Neural cell (in vitro differentiated cells): ENCODE measurements at regions not wholly inside any gene's neighbourhood (a gene's known extent, or its start where the extent isn't known, plus 50 kb on each side); places are given as distances from the start of the nearest gene placed in this dataset.

ENCODE experiments used
- H2AFZ ChIP-seq: fragments of 200-600, 300-800 bp; sonication (generic), shearing (Covaris generic); 2 replicates; pipeline ENCODE4 v1.6.0; 2014; ENCODE audit warnings: low read depth, mild to moderate bottlenecking, antibody characterized with exemption, low read length, moderate library complexity
- H3F3A ChIP-seq: fragments of 200-600 bp; shearing (Covaris generic); 2 replicates; pipeline ENCODE4 v1.6.1; 2016; ENCODE audit warnings: mild to moderate bottlenecking, moderate library complexity, mixed read lengths, antibody characterized with exemption, low read length; ENCODE audit not compliant: insufficient read depth, poor library complexity, severe bottlenecking
- H3K27ac ChIP-seq: fragments of 200-600, 300-800 bp; sonication (generic), shearing (Covaris generic); 2 replicates; pipeline ENCODE4 v1.5.1; 2014; ENCODE audit warnings: mild to moderate bottlenecking, low read length, moderate library complexity
- H3K27me3 ChIP-seq: fragments of 300-800, 200-600 bp; sonication (generic), shearing (Covaris generic); 2 replicates; pipeline ENCODE4 v1.6.0; 2014; ENCODE audit warnings: mild to moderate bottlenecking, low read depth, low read length, moderate library complexity; ENCODE audit not compliant: insufficient read depth
- H3K36me3 ChIP-seq: fragments of 300-800, 200-600 bp; sonication (generic), shearing (Covaris generic); 2 replicates; pipeline ENCODE4 v1.5.1; 2014; ENCODE audit warnings: mild to moderate bottlenecking, antibody characterized with exemption, low read length, moderate library complexity; ENCODE audit not compliant: insufficient read depth
- H3K4me2 ChIP-seq: fragments of 300-800, 200-600 bp; sonication (generic), shearing (Covaris generic); 2 replicates; pipeline ENCODE4 v1.6.0; 2014; ENCODE audit warnings: mild to moderate bottlenecking, low read length
- H3K4me3 ChIP-seq: fragments of 300-800, 200-600 bp; sonication (generic), shearing (Covaris generic); 2 replicates; pipeline ENCODE4 v1.5.1; 2014; ENCODE audit warnings: mild to moderate bottlenecking, low read length, moderate library complexity
- H3K79me2 ChIP-seq: fragments of 200-600 bp; shearing (Covaris generic); replicated peaks from 2 replicates; pipeline ENCODE4 v1.6.0; 2014; ENCODE audit warnings: mild to moderate bottlenecking, low read length, moderate library complexity; ENCODE audit not compliant: insufficient read depth
- H3K9ac ChIP-seq: fragments of 300-800, 200-600 bp; sonication (generic), shearing (Covaris generic); 2 replicates; pipeline ENCODE4 v1.6.1; 2016; ENCODE audit warnings: mild to moderate bottlenecking, low read length, mixed read lengths
- H3K9me2 ChIP-seq: fragments of 200-600 bp; shearing (Covaris generic); 2 replicates; pipeline ENCODE4 v1.6.1; 2016; ENCODE audit warnings: mild to moderate bottlenecking, low read length, mixed read lengths; ENCODE audit not compliant: insufficient read depth
- H3K9me3 ChIP-seq: fragments of 200-600, 300-800 bp; sonication (generic), shearing (Covaris generic); 2 replicates; pipeline ENCODE4 v1.6.1; 2016; ENCODE audit warnings: mild to moderate bottlenecking, mixed run types, low read length, moderate library complexity, mixed read lengths
- H4K20me1 ChIP-seq: fragments of 200-600 bp; shearing (Covaris generic); 2 replicates; pipeline ENCODE4 v1.6.1; 2016; ENCODE audit warnings: mild to moderate bottlenecking, mixed run types; ENCODE audit not compliant: insufficient read depth
- EP300 ChIP-seq: fragments of 450-650 bp; conservative IDR thresholded peaks from 2 replicates; pipeline ENCODE4 v1.6.1; 2014; ENCODE audit warnings: antibody characterized with exemption, mild to moderate bottlenecking, moderate library complexity; ENCODE audit not compliant: poor library complexity, severe bottlenecking
- EZH2 ChIP-seq: fragments of 200-600, 300-800 bp; shearing (Covaris generic), sonication (generic); IDR thresholded peaks from 2 replicates; pipeline ENCODE4 v1.6.1; 2014; ENCODE audit warnings: antibody characterized with exemption, low read length, borderline replicate concordance, mild to moderate bottlenecking; ENCODE audit not compliant: insufficient read depth, poor library complexity, severe bottlenecking
- MXI1 ChIP-seq: fragments of 450-650 bp; conservative IDR thresholded peaks from 2 replicates; pipeline ENCODE4 v1.6.1; 2014; ENCODE audit warnings: antibody characterized with exemption, mild to moderate bottlenecking; ENCODE audit not compliant: poor library complexity, severe bottlenecking
- POLR2AphosphoS5 ChIP-seq: IDR thresholded peaks from 2 replicates; pipeline ENCODE4 v1.6.1; 2012
- RAD21 ChIP-seq: fragments of 450-650 bp; conservative IDR thresholded peaks from 2 replicates; pipeline ENCODE4 v1.6.1; 2014; ENCODE audit warnings: antibody characterized with exemption, mild to moderate bottlenecking, moderate library complexity
- SMC3 ChIP-seq: fragments of 450-650 bp; conservative IDR thresholded peaks from 2 replicates; pipeline ENCODE4 v1.6.1; 2014; ENCODE audit warnings: antibody characterized with exemption, mild to moderate bottlenecking, moderate library complexity; ENCODE audit not compliant: poor library complexity
- TAF1 ChIP-seq: IDR thresholded peaks from 2 replicates; pipeline ENCODE4 v1.6.1; 2012; ENCODE audit warnings: low read depth
- TF ChIP-seq, protein P1 (sequence below): fragments of 450-650 bp; IDR thresholded peaks from 2 replicates; pipeline ENCODE4 v1.5.1; 2014; ENCODE audit warnings: antibody characterized with exemption, mild to moderate bottlenecking, moderate library complexity; ENCODE audit not compliant: poor library complexity, severe bottlenecking
- TF ChIP-seq, protein P2 (sequence below): IDR thresholded peaks from 2 replicates; pipeline ENCODE4 v1.6.1; 2012; ENCODE audit warnings: borderline replicate concordance

DNA sequence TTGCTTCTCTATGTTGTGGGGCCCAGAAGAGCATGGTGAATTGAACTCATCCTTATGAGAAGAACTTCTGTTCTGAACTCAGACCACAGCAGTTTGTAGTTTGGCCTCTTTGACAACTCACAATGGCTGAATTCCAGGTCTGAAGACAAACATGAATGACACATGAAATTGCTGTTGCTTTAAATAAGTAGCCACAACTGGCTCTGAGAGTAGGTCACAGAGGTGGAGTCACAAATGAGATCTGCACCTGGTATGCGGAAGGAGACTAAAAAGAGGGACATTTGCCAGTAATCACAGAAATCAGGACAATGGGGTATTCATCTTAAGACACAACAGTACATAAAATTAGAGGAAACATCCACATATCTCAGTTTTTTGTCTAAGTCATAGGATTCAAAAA is 290.3 kb upstream of the MMADHC start:
- no peaks in the 10 kb centered on the region for H3K36me3 ChIP-seq
- no peak overlapping the region for H3K4me3 ChIP-seq
- H4K20me1 ChIP-seq: no peaks in the 10 kb centered on the region
- H3K9me3 ChIP-seq: no peaks in the 10 kb centered on the region
- no peaks in the 10 kb centered on the region for H3K27me3 ChIP-seq
- H3F3A ChIP-seq: no peaks in the 10 kb centered on the region
- H3K9ac ChIP-seq: no peak overlapping the region
- no peaks in the 10 kb centered on the region for H3K9me2 ChIP-seq
- H3K79me2 ChIP-seq: no peaks in the 10 kb centered on the region
- no peak overlapping the region for H3K4me2 ChIP-seq
- TF ChIP-seq SMC3 (no peak), EP300 (no peak), POLR2AphosphoS5 (no peak)
- no peak overlapping the region for H2AFZ ChIP-seq
- H3K27ac ChIP-seq: no peak overlapping the region

DNA sequence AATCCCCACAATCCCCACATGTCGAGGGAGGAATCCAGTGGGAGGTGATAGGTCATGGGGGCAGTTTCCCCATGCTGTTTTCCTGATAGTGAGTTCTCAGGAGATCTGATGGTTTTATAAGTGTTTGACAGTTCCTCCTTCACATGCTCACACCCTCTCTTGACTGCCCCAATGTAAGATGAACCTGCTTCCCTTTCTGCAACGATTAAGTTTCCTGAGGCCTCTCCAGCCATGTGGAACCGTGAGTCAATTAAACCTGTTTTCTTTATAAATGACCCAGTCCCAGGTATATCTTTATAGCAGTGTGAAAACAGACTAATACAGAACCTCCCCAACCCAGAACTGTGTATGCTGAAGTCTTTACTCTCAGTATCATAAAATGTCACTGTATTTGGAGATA is 289.5 kb upstream of the MMADHC start:
- no peak overlapping the region for H3K9ac ChIP-seq
- H3K27ac ChIP-seq: no peak overlapping the region
- H3K27me3 ChIP-seq: no peaks in the 10 kb centered on the region
- no peak overlapping the region for H2AFZ ChIP-seq
- no peaks in the 10 kb centered on the region for H3K9me3 ChIP-seq
- no peaks in the 10 kb centered on the region for H3K9me2 ChIP-seq
- H3K4me2 ChIP-seq: no peak overlapping the region
- H3F3A ChIP-seq: no peaks in the 10 kb centered on the region
- no peaks in the 10 kb centered on the region for H3K79me2 ChIP-seq
- H4K20me1 ChIP-seq: no peaks in the 10 kb centered on the region
- H3K4me3 ChIP-seq: no peak overlapping the region
- H3K36me3 ChIP-seq: no peaks in the 10 kb centered on the region
- no peak for TF ChIP-seq MXI1
- no peak for TF ChIP-seq EP300
- TF ChIP-seq RAD21: no peak
- TF ChIP-seq, protein P1, sequence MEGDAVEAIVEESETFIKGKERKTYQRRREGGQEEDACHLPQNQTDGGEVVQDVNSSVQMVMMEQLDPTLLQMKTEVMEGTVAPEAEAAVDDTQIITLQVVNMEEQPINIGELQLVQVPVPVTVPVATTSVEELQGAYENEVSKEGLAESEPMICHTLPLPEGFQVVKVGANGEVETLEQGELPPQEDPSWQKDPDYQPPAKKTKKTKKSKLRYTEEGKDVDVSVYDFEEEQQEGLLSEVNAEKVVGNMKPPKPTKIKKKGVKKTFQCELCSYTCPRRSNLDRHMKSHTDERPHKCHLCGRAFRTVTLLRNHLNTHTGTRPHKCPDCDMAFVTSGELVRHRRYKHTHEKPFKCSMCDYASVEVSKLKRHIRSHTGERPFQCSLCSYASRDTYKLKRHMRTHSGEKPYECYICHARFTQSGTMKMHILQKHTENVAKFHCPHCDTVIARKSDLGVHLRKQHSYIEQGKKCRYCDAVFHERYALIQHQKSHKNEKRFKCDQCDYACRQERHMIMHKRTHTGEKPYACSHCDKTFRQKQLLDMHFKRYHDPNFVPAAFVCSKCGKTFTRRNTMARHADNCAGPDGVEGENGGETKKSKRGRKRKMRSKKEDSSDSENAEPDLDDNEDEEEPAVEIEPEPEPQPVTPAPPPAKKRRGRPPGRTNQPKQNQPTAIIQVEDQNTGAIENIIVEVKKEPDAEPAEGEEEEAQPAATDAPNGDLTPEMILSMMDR: no peak
- TF ChIP-seq, protein P2, sequence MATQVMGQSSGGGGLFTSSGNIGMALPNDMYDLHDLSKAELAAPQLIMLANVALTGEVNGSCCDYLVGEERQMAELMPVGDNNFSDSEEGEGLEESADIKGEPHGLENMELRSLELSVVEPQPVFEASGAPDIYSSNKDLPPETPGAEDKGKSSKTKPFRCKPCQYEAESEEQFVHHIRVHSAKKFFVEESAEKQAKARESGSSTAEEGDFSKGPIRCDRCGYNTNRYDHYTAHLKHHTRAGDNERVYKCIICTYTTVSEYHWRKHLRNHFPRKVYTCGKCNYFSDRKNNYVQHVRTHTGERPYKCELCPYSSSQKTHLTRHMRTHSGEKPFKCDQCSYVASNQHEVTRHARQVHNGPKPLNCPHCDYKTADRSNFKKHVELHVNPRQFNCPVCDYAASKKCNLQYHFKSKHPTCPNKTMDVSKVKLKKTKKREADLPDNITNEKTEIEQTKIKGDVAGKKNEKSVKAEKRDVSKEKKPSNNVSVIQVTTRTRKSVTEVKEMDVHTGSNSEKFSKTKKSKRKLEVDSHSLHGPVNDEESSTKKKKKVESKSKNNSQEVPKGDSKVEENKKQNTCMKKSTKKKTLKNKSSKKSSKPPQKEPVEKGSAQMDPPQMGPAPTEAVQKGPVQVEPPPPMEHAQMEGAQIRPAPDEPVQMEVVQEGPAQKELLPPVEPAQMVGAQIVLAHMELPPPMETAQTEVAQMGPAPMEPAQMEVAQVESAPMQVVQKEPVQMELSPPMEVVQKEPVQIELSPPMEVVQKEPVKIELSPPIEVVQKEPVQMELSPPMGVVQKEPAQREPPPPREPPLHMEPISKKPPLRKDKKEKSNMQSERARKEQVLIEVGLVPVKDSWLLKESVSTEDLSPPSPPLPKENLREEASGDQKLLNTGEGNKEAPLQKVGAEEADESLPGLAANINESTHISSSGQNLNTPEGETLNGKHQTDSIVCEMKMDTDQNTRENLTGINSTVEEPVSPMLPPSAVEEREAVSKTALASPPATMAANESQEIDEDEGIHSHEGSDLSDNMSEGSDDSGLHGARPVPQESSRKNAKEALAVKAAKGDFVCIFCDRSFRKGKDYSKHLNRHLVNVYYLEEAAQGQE: no peak
- TF ChIP-seq POLR2AphosphoS5: no peak
- TF ChIP-seq SMC3: no peak
- no peak for TF ChIP-seq TAF1
- TF ChIP-seq EZH2: no peak

DNA sequence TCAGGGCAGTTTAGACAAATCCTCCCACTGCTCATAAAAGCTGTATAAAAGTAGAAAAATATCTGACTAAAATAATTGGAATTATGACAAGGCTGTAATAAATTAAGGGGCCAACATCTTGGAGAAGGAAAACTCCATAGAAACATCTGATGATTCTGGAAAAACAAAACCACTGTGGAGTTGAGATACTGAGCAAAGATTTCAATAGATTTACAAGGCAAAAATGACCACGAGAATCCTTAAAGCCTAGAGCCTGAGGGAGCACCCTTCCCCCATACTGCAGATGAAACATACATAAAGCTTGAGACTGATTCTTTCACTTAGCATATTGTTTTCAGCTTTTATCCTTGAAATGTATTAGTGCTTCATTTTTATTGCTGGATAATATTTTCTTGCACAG is 286.4 kb upstream of the MMADHC start:
- Histone ChIP-seq H3K27me3 (no peaks in the 10 kb centered on the region), H3K9me3 (no peaks in the 10 kb centered on the region), H3K4me3 (no peak overlapping the region), H2AFZ (no peak overlapping the region), H3K27ac (no peak overlapping the region), H3K79me2 (no peaks in the 10 kb centered on the region), H3F3A (no peaks in the 10 kb centered on the region), H3K9ac (no peak overlapping the region), H4K20me1 (no peaks in the 10 kb centered on the region), H3K9me2 (no peaks in the 10 kb centered on the region), H3K36me3 (no peaks in the 10 kb centered on the region), H3K4me2 (no peak overlapping the region)
- TF ChIP-seq, protein P2: no peak
- TF ChIP-seq SMC3 (no peak), EZH2 (no peak), RAD21 (no peak), POLR2AphosphoS5 (no peak), EP300 (no peak), MXI1 (no peak), TAF1 (no peak)
- TF ChIP-seq, protein P1: no peak
